Panc1 (cell line): ENCODE measurements at regions not wholly inside any gene's neighbourhood (a gene's known extent, or its start where the extent isn't known, plus 50 kb on each side); places are given as distances from the start of the nearest gene placed in this dataset.

Source experiments
- ATAC-seq: fragments of 200-7000 bp; cut with Tn5 transposase; 2 replicates; pipeline ENCODE4 v1.9.1; 2020; ENCODE audit warnings: mild to moderate bottlenecking, moderate library complexity
- BruUV-seq: library from RNA; stranded (reverse); fragments of 400-500 nt; replicated peaks from 2 replicates; lab custom pipeline; 2021; lab: Mats Ljungman, UMichigan
- CTCF ChIA-PET: fragments of 300-600 bp; sonication (Branson Sonifier 250); formaldehyde crosslinking; loops from one replicate; lab custom pipeline; 2022; ENCODE audit warnings: antibody characterized with exemption; lab: Charles Lee
- POLR2A ChIA-PET: fragments of 300-600 bp; sonication (Branson Sonifier 250); formaldehyde crosslinking; loops from one replicate; lab custom pipeline; 2022; ENCODE audit warnings: antibody characterized with exemption; lab: Charles Lee
- DNase-seq: peaks from one replicate; pipeline ENCODE4 v3.0.0-alpha.2; 2010; ENCODE audit warnings: low read depth, low spot score
- H3K27ac ChIP-seq: 2 replicates; pipeline ENCODE4 v1.5.1; 2011; ENCODE audit warnings: mild to moderate bottlenecking, low read length, inconsistent platforms
- H3K27me3 ChIP-seq: fragments of 200-500 bp; sonication (Bioruptor generic); 2 replicates; pipeline ENCODE4 v1.6.0; 2014; ENCODE audit warnings: low read length, inconsistent platforms; ENCODE audit not compliant: control insufficient read depth, insufficient read depth
- H3K36me3 ChIP-seq: fragments of 200-500 bp; sonication (Bioruptor generic); 2 replicates; pipeline ENCODE4 v1.5.1; 2014; ENCODE audit warnings: inconsistent platforms, mild to moderate bottlenecking, low read length, moderate library complexity; ENCODE audit not compliant: control insufficient read depth, insufficient read depth
- H3K4me1 ChIP-seq: 2 replicates; pipeline ENCODE4 v1.5.1; 2011; ENCODE audit warnings: inconsistent platforms, mild to moderate bottlenecking, low read length, moderate library complexity; ENCODE audit not compliant: control insufficient read depth, insufficient read depth
- H3K4me3 ChIP-seq, 2 experiments: 2 replicates each; pipeline ENCODE4 v1.5.1; 2011 to 2012; ENCODE audit warnings: low read depth in 2 of 2, low read length in 2 of 2, mild to moderate bottlenecking in 2 of 2, inconsistent platforms in 1 of 2, moderate library complexity in 1 of 2
- H3K9me3 ChIP-seq: fragments of 200-500 bp; sonication (Bioruptor generic); 2 replicates; pipeline ENCODE4 v1.5.1; 2014; ENCODE audit warnings: low read depth, mild to moderate bottlenecking, inconsistent platforms, low read length, moderate library complexity; ENCODE audit not compliant: control insufficient read depth, insufficient read depth
- POLR2AphosphoS5 ChIP-seq: IDR thresholded peaks from 2 replicates; pipeline ENCODE4 v1.6.1; 2012; ENCODE audit warnings: mild to moderate bottlenecking, low read depth, low read length, moderate library complexity
- REST ChIP-seq, 2 experiments: IDR thresholded peaks; 2 replicates each; pipeline ENCODE4 v1.6.1; 2011 to 2012; ENCODE audit warnings: low read depth in 2 of 2, control low read depth in 1 of 2, low read length in 1 of 2, mild to moderate bottlenecking in 1 of 2, moderate library complexity in 1 of 2; ENCODE audit not compliant: insufficient read depth in 1 of 2
- SIN3A ChIP-seq: IDR thresholded peaks from 2 replicates; pipeline ENCODE4 v1.6.1; 2012; ENCODE audit warnings: low read depth, mild to moderate bottlenecking, low read length, moderate library complexity, borderline replicate concordance; ENCODE audit not compliant: insufficient read depth
- TCF7L2 ChIP-seq: IDR thresholded peaks from 2 replicates; pipeline ENCODE4 v1.6.1; 2011; ENCODE audit warnings: mild to moderate bottlenecking, low read depth, low read length, inconsistent platforms
- in situ Hi-C: cut with HindIII; loops from 2 replicates; pipeline ENCODE4 v1.10.0; 2016; ENCODE audit warnings: low sequenced_read_pairs, low pct_unique_long_range_greater_than_20kb
- intact Hi-C: fragments of 100-400 bp; cut with micrococcal nuclease; formaldehyde crosslinking; loops from one replicate; pipeline ENCODE4 v1.10.0; 2022; ENCODE audit not compliant: unreplicated experiment
- TF ChIP-seq, protein P1 (sequence below): fragments of 450-650 bp; IDR thresholded peaks from 2 replicates; pipeline ENCODE4 v1.5.1; 2017; ENCODE audit warnings: mild to moderate bottlenecking

GRCh38 chr22:27568265-27568664 is 233.3 kb downstream of the MN1 start:
- POLR2A ChIA-PET, result no interaction called here
- Histone ChIP-seq H3K36me3 (no peaks in the 10 kb centered on the region), H3K4me1 (no peaks in the 10 kb centered on the region), H3K27me3 (no peaks in the 10 kb centered on the region), H3K9me3 (no peaks in the 10 kb centered on the region), H3K27ac (no peak overlapping the region), H3K4me3 (no peak overlapping the region)
- DNase-seq (no peak), ATAC-seq (no peak)
- CTCF ChIA-PET, result no interaction called here
- TF ChIP-seq SIN3A, result no peak
- TF ChIP-seq REST (IDR thresholded peaks at IDR 0.05; ENCODE audit: insufficient read depth in 1 of 2, low read depth in 2 of 2, low read length in 1 of 2), result no peak
- TF ChIP-seq, protein P1, sequence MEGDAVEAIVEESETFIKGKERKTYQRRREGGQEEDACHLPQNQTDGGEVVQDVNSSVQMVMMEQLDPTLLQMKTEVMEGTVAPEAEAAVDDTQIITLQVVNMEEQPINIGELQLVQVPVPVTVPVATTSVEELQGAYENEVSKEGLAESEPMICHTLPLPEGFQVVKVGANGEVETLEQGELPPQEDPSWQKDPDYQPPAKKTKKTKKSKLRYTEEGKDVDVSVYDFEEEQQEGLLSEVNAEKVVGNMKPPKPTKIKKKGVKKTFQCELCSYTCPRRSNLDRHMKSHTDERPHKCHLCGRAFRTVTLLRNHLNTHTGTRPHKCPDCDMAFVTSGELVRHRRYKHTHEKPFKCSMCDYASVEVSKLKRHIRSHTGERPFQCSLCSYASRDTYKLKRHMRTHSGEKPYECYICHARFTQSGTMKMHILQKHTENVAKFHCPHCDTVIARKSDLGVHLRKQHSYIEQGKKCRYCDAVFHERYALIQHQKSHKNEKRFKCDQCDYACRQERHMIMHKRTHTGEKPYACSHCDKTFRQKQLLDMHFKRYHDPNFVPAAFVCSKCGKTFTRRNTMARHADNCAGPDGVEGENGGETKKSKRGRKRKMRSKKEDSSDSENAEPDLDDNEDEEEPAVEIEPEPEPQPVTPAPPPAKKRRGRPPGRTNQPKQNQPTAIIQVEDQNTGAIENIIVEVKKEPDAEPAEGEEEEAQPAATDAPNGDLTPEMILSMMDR, result no peak
- no peak for TF ChIP-seq POLR2AphosphoS5
- no peak for TF ChIP-seq TCF7L2
- BruUV-seq, result no TSS peak
- intact Hi-C loops, result no loop called here
- in situ Hi-C loops, result no loop called here

DNA sequence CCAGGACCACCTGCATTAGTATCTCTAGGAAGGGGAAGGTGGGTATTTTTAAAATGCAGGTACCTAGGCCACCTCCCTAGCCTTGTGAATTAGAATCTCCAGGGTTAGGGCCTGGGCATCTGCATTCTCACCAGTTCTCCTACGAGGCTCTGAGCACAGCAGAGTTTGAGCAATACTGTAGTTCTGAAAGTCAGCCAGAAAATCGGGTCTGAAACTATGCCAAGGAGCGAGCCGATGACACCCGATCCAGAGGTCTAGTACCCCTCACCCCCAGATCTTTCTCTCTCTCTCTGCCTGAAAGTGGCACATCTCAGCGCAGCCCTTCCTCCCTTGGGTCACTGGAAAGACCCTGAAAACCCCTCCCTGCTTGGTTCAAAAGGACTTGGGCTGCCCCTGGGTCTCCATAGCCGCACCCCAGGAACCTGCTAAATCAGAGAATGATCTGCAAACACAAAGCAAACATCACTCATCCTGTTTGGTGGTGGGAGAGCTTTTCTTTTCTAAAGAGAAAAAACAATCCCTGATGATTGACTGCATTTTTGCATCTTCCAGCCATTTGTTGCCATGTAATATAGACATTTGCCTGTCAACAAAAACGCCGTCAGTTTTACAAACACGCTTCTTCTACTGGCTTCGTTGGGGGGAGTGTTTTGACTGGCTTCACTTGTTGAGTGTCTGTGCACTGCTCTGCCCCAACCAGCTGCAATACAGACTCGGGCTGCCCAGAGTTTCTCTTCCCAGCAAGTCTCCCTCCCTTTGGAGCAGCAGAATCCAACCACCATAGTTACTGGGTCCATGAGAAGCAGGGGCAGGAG is 229.9 kb downstream of the MN1 start:
- no peak overlapping the region for H3K27ac ChIP-seq
- no peaks in the 10 kb centered on the region for H3K27me3 ChIP-seq
- DNase-seq (no peak), ATAC-seq (no peak)
- ChIA-PET POLR2A (no interaction called here), CTCF (no interaction called here)
- intact Hi-C loops, result no loop called here
- no peaks in the 10 kb centered on the region for H3K9me3 ChIP-seq
- no peak overlapping the region for H3K4me3 ChIP-seq
- TF ChIP-seq, protein P1, result no peak
- TF ChIP-seq SIN3A, result no peak
- TF ChIP-seq REST (IDR thresholded peaks at IDR 0.05; ENCODE audit: insufficient read depth in 1 of 2, low read depth in 2 of 2, low read length in 1 of 2), result no peak
- TF ChIP-seq TCF7L2, result no peak
- no peak for TF ChIP-seq POLR2AphosphoS5
- in situ Hi-C loops, result no loop called here
- no peaks in the 10 kb centered on the region for H3K36me3 ChIP-seq
- H3K4me1 ChIP-seq, result no peaks in the 10 kb centered on the region
- BruUV-seq, result no TSS peak
